Cardiac septum (tissue), 1 donor: ENCODE measurements at regions not wholly inside any gene's neighbourhood (a gene's known extent, or its start where the extent isn't known, plus 50 kb on each side); places are given as distances from the start of the nearest gene placed in this dataset.
"Not testable (repeated sequence)": the region's sequence is repeated elsewhere in the genome, so short reads cannot be mapped to it uniquely, and the experiment has no call there.

Experiments used
- DNase-seq: peaks from one replicate; pipeline ENCODE4 v3.0.0-alpha.2; 2020; ENCODE audit warnings: low spot score
- intact Hi-C: fragments of 100-400 bp; cut with DNase I; formaldehyde crosslinking; loops from one replicate; pipeline ENCODE4 v1.14.0; 2022
- donor health status: DM: no; HTN: no; CAD: no.

GRCh38 chr2:111380733-111381439 lies 260.2 kb downstream of the BCL2L11 start:
- intact Hi-C loops, DNase-seq: not testable (repeated sequence)

- DNase-seq, intact Hi-C loops: not testable (repeated sequence)
These were observed 261.0 kb downstream of the BCL2L11 start for GRCh38 chr2:111381530-111382306.

- intact Hi-C loops, DNase-seq: not testable (repeated sequence)
These were observed 261.8 kb downstream of the BCL2L11 start for GRCh38 chr2:111382507-111382906.

GRCh38 chr2:111383311-111383710 lies 262.6 kb downstream of the BCL2L11 start:
- DNase-seq, intact Hi-C loops: not testable (repeated sequence)

GRCh38 chr2:111385226-111385957 lies 264.7 kb downstream of the BCL2L11 start:
- DNase-seq, intact Hi-C loops: not testable (repeated sequence)

GRCh38 chr2:111390605-111391004 lies 269.9 kb downstream of the BCL2L11 start:
- DNase-seq, intact Hi-C loops: not testable (repeated sequence)

- intact Hi-C loops, DNase-seq: not testable (repeated sequence)
These were observed 274.8 kb downstream of the BCL2L11 start for GRCh38 chr2:111395350-111396128.

GRCh38 chr2:111400598-111401253 lies 280.0 kb downstream of the BCL2L11 start:
- intact Hi-C loops = not testable (repeated sequence)

GRCh38 chr2:111401270-111402140 lies 280.8 kb downstream of the BCL2L11 start:
- intact Hi-C loops, DNase-seq: not testable (repeated sequence)

More at GRCh38 chr2:111400598-111401253, 280.0 kb downstream of the BCL2L11 start:
- not testable (repeated sequence) for DNase-seq

- DNase-seq, intact Hi-C loops: not testable (repeated sequence)
These were observed 281.7 kb downstream of the BCL2L11 start for GRCh38 chr2:111402450-111402849.

GRCh38 chr2:111403287-111403686 lies 282.6 kb downstream of the BCL2L11 start:
- intact Hi-C loops, DNase-seq: not testable (repeated sequence)

- intact Hi-C loops, DNase-seq: not testable (repeated sequence)
These were observed 285.9 kb downstream of the BCL2L11 start for GRCh38 chr2:111406616-111407015.

GRCh38 chr2:111407632-111408194 lies 287.0 kb downstream of the BCL2L11 start:
- intact Hi-C loops, DNase-seq: not testable (repeated sequence)

GRCh38 chr2:111410868-111411406 lies 290.2 kb downstream of the BCL2L11 start:
- intact Hi-C loops, DNase-seq: not testable (repeated sequence)

- intact Hi-C loops, DNase-seq: not testable (repeated sequence)
These were observed 291.4 kb downstream of the BCL2L11 start for GRCh38 chr2:111411867-111412681.
